H1 (cell line): ENCODE measurements at regions not wholly inside any gene's neighbourhood (a gene's known extent, or its start where the extent isn't known, plus 50 kb on each side); places are given as distances from the start of the nearest gene placed in this dataset.

Experiments used
- SUZ12 ChIP-seq: fragments of 200-600 bp; sonication (generic); IDR thresholded peaks from 2 replicates; pipeline ENCODE4 v1.6.1; 2012; ENCODE audit warnings: mild to moderate bottlenecking, inconsistent platforms, low read length, moderate library complexity, mixed read lengths
- TF ChIP-seq, protein P1 (sequence below): fragments of 300-600 bp; sonication (generic); IDR thresholded peaks from 2 replicates; pipeline ENCODE4 v1.7.1; 2012; ENCODE audit warnings: low read length, moderate library complexity, mild to moderate bottlenecking, inconsistent platforms; ENCODE audit not compliant: insufficient replicate concordance

DNA sequence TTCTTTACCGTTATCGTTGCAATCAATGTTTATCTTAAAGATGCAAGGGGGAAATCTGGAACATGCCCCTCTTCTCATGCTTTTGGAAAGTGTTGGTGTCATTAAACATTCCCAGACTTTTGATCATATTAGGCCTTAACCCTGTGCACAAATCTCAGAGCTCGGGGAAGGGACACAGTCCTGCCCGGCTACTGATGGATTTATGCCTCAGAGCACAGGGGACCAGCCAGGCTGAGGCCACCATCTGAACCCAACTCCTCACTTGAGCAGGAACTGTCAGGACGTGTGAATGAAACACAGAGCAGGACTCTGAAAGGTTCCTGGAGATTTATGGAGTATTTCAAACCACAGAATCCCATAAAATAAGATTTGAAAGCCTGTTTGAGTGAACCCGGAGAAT, 132.0 kb upstream of the CXCL12 start (continued):
- TF ChIP-seq, protein P1, sequence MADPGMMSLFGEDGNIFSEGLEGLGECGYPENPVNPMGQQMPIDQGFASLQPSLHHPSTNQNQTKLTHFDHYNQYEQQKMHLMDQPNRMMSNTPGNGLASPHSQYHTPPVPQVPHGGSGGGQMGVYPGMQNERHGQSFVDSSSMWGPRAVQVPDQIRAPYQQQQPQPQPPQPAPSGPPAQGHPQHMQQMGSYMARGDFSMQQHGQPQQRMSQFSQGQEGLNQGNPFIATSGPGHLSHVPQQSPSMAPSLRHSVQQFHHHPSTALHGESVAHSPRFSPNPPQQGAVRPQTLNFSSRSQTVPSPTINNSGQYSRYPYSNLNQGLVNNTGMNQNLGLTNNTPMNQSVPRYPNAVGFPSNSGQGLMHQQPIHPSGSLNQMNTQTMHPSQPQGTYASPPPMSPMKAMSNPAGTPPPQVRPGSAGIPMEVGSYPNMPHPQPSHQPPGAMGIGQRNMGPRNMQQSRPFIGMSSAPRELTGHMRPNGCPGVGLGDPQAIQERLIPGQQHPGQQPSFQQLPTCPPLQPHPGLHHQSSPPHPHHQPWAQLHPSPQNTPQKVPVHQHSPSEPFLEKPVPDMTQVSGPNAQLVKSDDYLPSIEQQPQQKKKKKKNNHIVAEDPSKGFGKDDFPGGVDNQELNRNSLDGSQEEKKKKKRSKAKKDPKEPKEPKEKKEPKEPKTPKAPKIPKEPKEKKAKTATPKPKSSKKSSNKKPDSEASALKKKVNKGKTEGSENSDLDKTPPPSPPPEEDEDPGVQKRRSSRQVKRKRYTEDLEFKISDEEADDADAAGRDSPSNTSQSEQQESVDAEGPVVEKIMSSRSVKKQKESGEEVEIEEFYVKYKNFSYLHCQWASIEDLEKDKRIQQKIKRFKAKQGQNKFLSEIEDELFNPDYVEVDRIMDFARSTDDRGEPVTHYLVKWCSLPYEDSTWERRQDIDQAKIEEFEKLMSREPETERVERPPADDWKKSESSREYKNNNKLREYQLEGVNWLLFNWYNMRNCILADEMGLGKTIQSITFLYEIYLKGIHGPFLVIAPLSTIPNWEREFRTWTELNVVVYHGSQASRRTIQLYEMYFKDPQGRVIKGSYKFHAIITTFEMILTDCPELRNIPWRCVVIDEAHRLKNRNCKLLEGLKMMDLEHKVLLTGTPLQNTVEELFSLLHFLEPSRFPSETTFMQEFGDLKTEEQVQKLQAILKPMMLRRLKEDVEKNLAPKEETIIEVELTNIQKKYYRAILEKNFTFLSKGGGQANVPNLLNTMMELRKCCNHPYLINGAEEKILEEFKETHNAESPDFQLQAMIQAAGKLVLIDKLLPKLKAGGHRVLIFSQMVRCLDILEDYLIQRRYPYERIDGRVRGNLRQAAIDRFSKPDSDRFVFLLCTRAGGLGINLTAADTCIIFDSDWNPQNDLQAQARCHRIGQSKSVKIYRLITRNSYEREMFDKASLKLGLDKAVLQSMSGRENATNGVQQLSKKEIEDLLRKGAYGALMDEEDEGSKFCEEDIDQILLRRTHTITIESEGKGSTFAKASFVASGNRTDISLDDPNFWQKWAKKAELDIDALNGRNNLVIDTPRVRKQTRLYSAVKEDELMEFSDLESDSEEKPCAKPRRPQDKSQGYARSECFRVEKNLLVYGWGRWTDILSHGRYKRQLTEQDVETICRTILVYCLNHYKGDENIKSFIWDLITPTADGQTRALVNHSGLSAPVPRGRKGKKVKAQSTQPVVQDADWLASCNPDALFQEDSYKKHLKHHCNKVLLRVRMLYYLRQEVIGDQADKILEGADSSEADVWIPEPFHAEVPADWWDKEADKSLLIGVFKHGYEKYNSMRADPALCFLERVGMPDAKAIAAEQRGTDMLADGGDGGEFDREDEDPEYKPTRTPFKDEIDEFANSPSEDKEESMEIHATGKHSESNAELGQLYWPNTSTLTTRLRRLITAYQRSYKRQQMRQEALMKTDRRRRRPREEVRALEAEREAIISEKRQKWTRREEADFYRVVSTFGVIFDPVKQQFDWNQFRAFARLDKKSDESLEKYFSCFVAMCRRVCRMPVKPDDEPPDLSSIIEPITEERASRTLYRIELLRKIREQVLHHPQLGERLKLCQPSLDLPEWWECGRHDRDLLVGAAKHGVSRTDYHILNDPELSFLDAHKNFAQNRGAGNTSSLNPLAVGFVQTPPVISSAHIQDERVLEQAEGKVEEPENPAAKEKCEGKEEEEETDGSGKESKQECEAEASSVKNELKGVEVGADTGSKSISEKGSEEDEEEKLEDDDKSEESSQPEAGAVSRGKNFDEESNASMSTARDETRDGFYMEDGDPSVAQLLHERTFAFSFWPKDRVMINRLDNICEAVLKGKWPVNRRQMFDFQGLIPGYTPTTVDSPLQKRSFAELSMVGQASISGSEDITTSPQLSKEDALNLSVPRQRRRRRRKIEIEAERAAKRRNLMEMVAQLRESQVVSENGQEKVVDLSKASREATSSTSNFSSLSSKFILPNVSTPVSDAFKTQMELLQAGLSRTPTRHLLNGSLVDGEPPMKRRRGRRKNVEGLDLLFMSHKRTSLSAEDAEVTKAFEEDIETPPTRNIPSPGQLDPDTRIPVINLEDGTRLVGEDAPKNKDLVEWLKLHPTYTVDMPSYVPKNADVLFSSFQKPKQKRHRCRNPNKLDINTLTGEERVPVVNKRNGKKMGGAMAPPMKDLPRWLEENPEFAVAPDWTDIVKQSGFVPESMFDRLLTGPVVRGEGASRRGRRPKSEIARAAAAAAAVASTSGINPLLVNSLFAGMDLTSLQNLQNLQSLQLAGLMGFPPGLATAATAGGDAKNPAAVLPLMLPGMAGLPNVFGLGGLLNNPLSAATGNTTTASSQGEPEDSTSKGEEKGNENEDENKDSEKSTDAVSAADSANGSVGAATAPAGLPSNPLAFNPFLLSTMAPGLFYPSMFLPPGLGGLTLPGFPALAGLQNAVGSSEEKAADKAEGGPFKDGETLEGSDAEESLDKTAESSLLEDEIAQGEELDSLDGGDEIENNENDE: no peak
- no peak for TF ChIP-seq SUZ12
- TF ChIP-seq, all 59 proteins: peak for 0
